CD4-positive, alpha-beta T cell (primary cell): ENCODE measurements at regions not wholly inside any gene's neighbourhood (a gene's known extent, or its start where the extent isn't known, plus 50 kb on each side); places are given as distances from the start of the nearest gene placed in this dataset.

ENCODE experiments used
- ATAC-seq: fragments of 200-7000 bp; cut with Tn5 transposase; one replicate; pipeline ENCODE4 v1.10.0; 2022; ENCODE audit warnings: mild to moderate bottlenecking; ENCODE audit not compliant: poor library complexity
- CTCF ChIA-PET: fragments of 350-600 bp; sonication (Branson Sonifier 250); formaldehyde crosslinking; loops from one replicate; lab custom pipeline; 2021; ENCODE audit warnings: antibody characterized with exemption, inconsistent platforms; lab: Charles Lee
- POLR2A ChIA-PET: fragments of 350-600 bp; sonication (Branson Sonifier 250); formaldehyde crosslinking; loops from one replicate; lab custom pipeline; 2021; ENCODE audit warnings: antibody characterized with exemption, inconsistent platforms; lab: Charles Lee
- DNase-seq, 14 experiments: peaks; one replicate each; pipeline ENCODE4 v3.0.0-alpha.2; 2013 to 2020; ENCODE audit warnings: mixed read lengths in 2 of 14
- H3K27ac ChIP-seq, 2 donors: one replicate each; pipeline versions ENCODE4 v1.5.1 to v1.7.0; 2013; ENCODE audit warnings: low read length in 2 of 2, low read depth in 1 of 2, mild to moderate bottlenecking in 1 of 2
- H3K27me3 ChIP-seq, 2 experiments: 1 replicate in 1 of 2; 2 replicates in 1 of 2; pipeline versions ENCODE4 v1.6.1 to v1.7.0; 2013; ENCODE audit warnings: low read length in 2 of 2, control low read depth in 1 of 2, mild to moderate bottlenecking in 1 of 2, moderate library complexity in 1 of 2; ENCODE audit not compliant: insufficient read depth in 2 of 2, control insufficient read depth in 1 of 2
- H3K36me3 ChIP-seq: one replicate; pipeline ENCODE4 v1.6.1; 2013; ENCODE audit warnings: low read length, control low read depth; ENCODE audit not compliant: insufficient read depth
- H3K4me1 ChIP-seq: one replicate; pipeline ENCODE4 v1.6.1; 2013; ENCODE audit warnings: low read length, control low read depth; ENCODE audit not compliant: insufficient read depth
- H3K4me3 ChIP-seq: one replicate; pipeline ENCODE4 v1.5.1; 2013; ENCODE audit warnings: mild to moderate bottlenecking, low read length, moderate library complexity
- H3K9me3 ChIP-seq, 2 experiments: 1 replicate in 1 of 2; 2 replicates in 1 of 2; pipeline versions ENCODE4 v1.6.1 to v1.7.0; 2013; ENCODE audit warnings: low read length in 2 of 2, mild to moderate bottlenecking in 2 of 2, control low read depth in 1 of 2, moderate library complexity in 1 of 2; ENCODE audit not compliant: control insufficient read depth in 1 of 2, insufficient read depth in 1 of 2
- H3K27ac Mint-ChIP-seq: one replicate; pipeline ENCODE4 v1.8.0; 2020; ENCODE audit warnings: mixed read lengths
- H3K27me3 Mint-ChIP-seq: one replicate; pipeline ENCODE4 v1.8.0; 2021; ENCODE audit warnings: mixed read lengths
- H3K36me3 Mint-ChIP-seq: one replicate; pipeline ENCODE4 v1.8.0; 2021; ENCODE audit warnings: low read depth, mixed read lengths
- H3K4me1 Mint-ChIP-seq: one replicate; pipeline ENCODE4 v1.8.0; 2021; ENCODE audit warnings: low read depth, mixed read lengths
- H3K4me3 Mint-ChIP-seq: one replicate; pipeline ENCODE4 v1.8.0; 2020; ENCODE audit warnings: mild to moderate bottlenecking, mixed read lengths
- H3K9me3 Mint-ChIP-seq: one replicate; pipeline ENCODE4 v1.8.0; 2020; ENCODE audit warnings: mixed read lengths
- intact Hi-C, 2 experiments: fragments of 100-400 bp; cut with DNase I in 1 of 2; cut with micrococcal nuclease in 1 of 2; formaldehyde crosslinking; loops; one replicate each; pipeline versions ENCODE4 v1.15.1 to v1.9.0; 2023 to 2025; cut with DNase I, micrococcal nuclease
- TF ChIP-seq, protein P1 (sequence below): fragments of 200-600 bp; IDR thresholded peaks from one replicate; pipeline ENCODE4 v1.8.0; 2022; ENCODE audit warnings: antibody characterized with exemption, mild to moderate bottlenecking

DNA sequence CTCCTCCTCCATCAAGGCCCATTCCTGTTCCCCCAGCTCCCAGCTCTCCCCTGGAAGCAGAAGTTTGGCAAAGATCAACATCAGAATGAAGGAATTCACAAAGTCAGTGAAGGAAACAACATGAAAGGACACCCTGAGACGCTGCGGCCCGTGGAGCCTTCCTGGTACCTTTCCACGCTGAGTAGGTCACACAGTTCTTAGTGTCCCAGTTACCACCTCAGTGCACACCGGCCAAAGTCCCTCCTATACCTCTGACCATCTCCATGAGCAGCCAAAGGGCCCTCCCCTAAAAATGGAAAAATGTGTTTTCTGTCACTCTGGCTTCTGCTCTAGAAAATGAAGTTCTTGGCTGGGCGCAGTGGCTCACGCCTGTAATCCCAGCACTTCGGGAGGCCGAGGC lies 191.6 kb upstream of the AGAP1 start:
- H3K27ac Mint-ChIP-seq: no peak overlapping the region
- H3K9me3 Mint-ChIP-seq: no peaks in the 10 kb centered on the region
- Histone ChIP-seq H3K4me3 (no peak overlapping the region), H3K4me1 (no peaks in the 10 kb centered on the region), H3K9me3 (peaks cover 0 to 10% of the 10 kb centered on the region in 2 experiments), H3K36me3 (no peaks in the 10 kb centered on the region), H3K27me3 (peaks cover 0 to 6% of the 10 kb centered on the region in 2 experiments), H3K27ac (no peak overlapping the region)
- H3K27me3 Mint-ChIP-seq: peaks cover 37% of the 10 kb centered on the region
- DNase-seq (no peak), ATAC-seq (no peak)
- no peaks in the 10 kb centered on the region for H3K4me1 Mint-ChIP-seq
- TF ChIP-seq, protein P1, sequence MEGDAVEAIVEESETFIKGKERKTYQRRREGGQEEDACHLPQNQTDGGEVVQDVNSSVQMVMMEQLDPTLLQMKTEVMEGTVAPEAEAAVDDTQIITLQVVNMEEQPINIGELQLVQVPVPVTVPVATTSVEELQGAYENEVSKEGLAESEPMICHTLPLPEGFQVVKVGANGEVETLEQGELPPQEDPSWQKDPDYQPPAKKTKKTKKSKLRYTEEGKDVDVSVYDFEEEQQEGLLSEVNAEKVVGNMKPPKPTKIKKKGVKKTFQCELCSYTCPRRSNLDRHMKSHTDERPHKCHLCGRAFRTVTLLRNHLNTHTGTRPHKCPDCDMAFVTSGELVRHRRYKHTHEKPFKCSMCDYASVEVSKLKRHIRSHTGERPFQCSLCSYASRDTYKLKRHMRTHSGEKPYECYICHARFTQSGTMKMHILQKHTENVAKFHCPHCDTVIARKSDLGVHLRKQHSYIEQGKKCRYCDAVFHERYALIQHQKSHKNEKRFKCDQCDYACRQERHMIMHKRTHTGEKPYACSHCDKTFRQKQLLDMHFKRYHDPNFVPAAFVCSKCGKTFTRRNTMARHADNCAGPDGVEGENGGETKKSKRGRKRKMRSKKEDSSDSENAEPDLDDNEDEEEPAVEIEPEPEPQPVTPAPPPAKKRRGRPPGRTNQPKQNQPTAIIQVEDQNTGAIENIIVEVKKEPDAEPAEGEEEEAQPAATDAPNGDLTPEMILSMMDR: no peak
- CTCF ChIA-PET: no interaction called here
- H3K4me3 Mint-ChIP-seq: no peak overlapping the region
- POLR2A ChIA-PET: no interaction called here
- no peaks in the 10 kb centered on the region for H3K36me3 Mint-ChIP-seq
- intact Hi-C loops: no loop called here

DNA sequence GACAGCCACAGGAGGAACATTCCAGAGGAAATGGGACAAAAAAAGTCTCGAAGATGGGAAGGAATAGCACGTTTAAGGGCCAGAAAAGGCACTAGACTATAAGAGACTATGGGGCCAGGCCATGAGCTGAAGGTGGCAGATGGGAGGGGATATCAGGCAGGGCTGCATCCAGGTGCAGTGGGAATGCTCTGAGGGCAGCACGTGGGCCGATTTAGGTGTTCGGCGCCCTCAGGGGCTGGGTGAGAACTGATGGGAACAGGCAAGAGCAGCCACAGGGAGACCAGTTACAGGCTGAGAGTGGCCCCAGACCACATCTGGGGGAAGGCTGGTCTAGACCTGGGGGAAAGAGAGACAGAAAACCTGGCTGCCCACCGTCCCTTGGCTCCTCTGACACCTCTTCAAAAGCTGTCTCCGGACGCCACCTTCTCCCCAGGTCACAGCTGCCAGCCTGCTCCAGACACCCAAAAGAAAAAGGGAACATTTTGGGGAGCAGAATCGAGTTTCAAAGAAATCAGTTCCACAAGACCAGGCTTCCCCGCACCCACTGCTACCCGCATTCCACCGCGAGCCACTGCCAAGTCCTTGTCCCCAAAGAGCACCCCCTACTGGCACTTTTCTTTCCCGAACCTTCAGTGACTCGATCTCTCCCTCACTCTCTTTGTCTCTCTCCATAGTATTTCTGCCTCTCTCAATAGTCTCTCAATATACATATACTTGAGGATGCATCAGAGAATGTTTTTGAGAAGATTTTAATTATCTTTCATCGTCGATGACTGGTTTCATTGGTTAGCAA lies 190.1 kb upstream of the AGAP1 start:
- ATAC-seq (no peak), DNase-seq (no peak)
- TF ChIP-seq, protein P1: no peak
- no peaks in the 10 kb centered on the region for H3K4me1 Mint-ChIP-seq
- intact Hi-C loops: no loop called here
- no peak overlapping the region for H3K4me3 Mint-ChIP-seq
- peaks cover 40% of the 10 kb centered on the region for H3K27me3 Mint-ChIP-seq
- ChIA-PET POLR2A (no interaction called here), CTCF (no interaction called here)
- peaks cover 0 to 10% of the 10 kb centered on the region in 2 experiments for H3K9me3 ChIP-seq
- no peaks in the 10 kb centered on the region for H3K36me3 ChIP-seq
- H3K9me3 Mint-ChIP-seq: no peaks in the 10 kb centered on the region
- H3K36me3 Mint-ChIP-seq: no peaks in the 10 kb centered on the region
- H3K27ac Mint-ChIP-seq: no peak overlapping the region
- H3K27ac ChIP-seq: no peak overlapping the region
- no peak overlapping the region for H3K4me3 ChIP-seq
- peaks cover 0 to 6% of the 10 kb centered on the region in 2 experiments for H3K27me3 ChIP-seq
- no peaks in the 10 kb centered on the region for H3K4me1 ChIP-seq

DNA sequence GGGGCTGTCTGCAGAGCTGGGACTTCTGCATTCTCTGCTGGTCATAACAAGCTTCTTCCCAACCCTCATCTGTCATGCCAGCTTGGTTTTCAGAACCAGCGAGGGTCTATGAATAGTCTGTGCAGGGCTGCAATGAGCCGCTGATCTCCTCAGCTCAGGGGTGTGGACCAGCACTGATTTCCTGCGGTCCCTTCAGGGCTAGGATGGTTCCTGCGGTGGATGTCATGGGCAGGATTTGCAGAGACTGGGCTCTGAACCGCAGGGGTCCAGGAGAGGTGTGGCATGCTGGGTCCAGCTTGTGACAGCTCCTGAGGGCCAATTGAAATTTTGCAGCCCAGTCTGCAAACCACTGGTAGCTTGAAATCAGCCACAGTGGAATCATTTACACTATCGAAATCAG lies 188.2 kb upstream of the AGAP1 start:
- no peak for ATAC-seq
- peaks cover 38% of the 10 kb centered on the region for H3K27me3 Mint-ChIP-seq

More for the DNA sequence above, 188.2 kb upstream of the AGAP1 start:
- TF ChIP-seq, protein P1: no peak
- Histone ChIP-seq H3K27me3 (peaks cover 0 to 6% of the 10 kb centered on the region in 2 experiments), H3K27ac (no peak overlapping the region), H3K4me3 (no peak overlapping the region), H3K36me3 (no peaks in the 10 kb centered on the region), H3K4me1 (no peaks in the 10 kb centered on the region), H3K9me3 (peaks cover 0 to 10% of the 10 kb centered on the region in 2 experiments)
- no peak overlapping the region for H3K4me3 Mint-ChIP-seq
- H3K27ac Mint-ChIP-seq: no peak overlapping the region
- no peaks in the 10 kb centered on the region for H3K4me1 Mint-ChIP-seq
- H3K36me3 Mint-ChIP-seq: no peaks in the 10 kb centered on the region
- ChIA-PET POLR2A (no interaction called here), CTCF (no interaction called here)
- H3K9me3 Mint-ChIP-seq: peaks cover 1% of the 10 kb centered on the region
- intact Hi-C loops: no loop called here
- no peak for DNase-seq
